ENCODE measurements at regions not wholly inside any gene's neighbourhood (a gene's known extent, or its start where the extent isn't known, plus 50 kb on each side); places are given as distances from the start of the nearest gene placed in this dataset.

DNA sequence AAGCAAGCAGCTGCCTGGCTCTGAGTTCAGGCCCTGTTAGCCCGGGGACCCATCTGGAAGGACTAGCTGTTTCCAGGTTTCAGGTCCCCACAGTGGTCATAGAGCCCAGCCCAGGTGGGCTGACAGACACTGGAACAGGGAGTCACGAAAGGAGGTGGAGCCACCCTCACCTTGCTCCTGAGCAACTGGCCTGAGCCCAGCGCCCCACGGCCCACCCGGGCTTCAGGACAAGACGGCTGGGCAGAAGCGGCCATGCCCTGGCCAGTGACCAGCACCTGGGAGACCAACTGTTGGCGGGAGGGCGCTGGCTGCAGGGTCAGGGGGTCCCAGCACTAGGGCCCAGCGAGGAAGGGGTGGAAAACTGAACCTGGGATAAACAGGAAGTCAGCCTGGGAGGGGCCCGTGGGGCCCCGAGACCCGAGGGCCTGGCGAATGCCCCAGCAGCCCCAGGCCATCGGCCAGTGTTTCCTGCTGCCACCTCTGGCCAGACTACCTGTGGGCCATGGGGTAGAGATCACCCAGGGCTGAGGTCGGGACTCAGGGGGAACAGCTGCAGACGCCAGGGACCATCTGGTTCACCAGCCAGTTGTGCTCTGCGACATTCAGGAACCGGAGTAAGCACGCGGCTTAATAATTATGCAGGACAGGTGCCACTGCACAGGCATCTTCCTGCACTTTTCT lies 282.1 kb upstream of the PPP2R2D start:
- Histone ChIP-seq H3K27me3 (ENCODE audit: control insufficient read depth, insufficient read depth, low read length, poor library complexity, severe bottlenecking) (no peaks in the 10 kb centered on the region), H3K27ac (ENCODE audit: insufficient read depth, low read depth, low read length, poor library complexity, severe bottlenecking) (no peak overlapping the region), H3K4me3 (ENCODE audit: insufficient read depth, low read depth, low read length) (no peak overlapping the region), H3K9me3 (ENCODE audit: control insufficient read depth, low read length) (no peaks in the 10 kb centered on the region), H3K36me3 (ENCODE audit: control insufficient read depth, insufficient read depth, low read length) (no peaks in the 10 kb centered on the region), H3K4me1 (ENCODE audit: control insufficient read depth, insufficient read depth, low read length) (peaks cover 6% of the 10 kb centered on the region)
- 92% methylated on average over 21 of the region's 21 CpGs for WGBS, 2 experiments

DNA sequence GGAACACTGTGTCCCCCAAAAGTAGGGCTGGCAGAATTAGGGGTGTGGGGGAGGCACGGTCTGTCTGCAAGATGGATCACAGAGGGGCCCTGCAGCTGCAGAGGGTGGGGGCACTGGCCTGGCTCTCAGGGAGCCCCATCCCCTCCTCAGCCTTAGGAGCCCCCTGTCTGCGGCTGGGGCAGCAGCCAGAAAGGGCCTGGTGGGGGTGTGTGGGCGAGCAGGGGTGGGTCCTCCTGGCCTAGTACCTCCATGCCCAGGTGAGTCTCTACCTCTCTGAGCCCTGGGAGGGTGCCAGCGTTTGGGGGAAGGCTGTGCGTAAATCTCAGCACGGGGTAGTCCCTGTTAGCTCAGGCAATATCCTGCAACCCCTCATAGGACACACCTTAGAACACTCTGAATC lies 280.5 kb upstream of the PPP2R2D start:
- H3K27me3 ChIP-seq (ENCODE audit: control insufficient read depth, insufficient read depth, low read length, poor library complexity, severe bottlenecking): no peaks in the 10 kb centered on the region
- H3K4me3 ChIP-seq (ENCODE audit: insufficient read depth, low read depth, low read length): no peak overlapping the region
- WGBS, 2 experiments: 94 to 95% methylated on average over 6 of the region's 6 CpGs
- no peak overlapping the region for H3K27ac ChIP-seq (ENCODE audit: insufficient read depth, low read depth, low read length, poor library complexity, severe bottlenecking)
- H3K9me3 ChIP-seq (ENCODE audit: control insufficient read depth, low read length): no peaks in the 10 kb centered on the region
- no peaks in the 10 kb centered on the region for H3K36me3 ChIP-seq (ENCODE audit: control insufficient read depth, insufficient read depth, low read length)
- peaks cover 6% of the 10 kb centered on the region for H3K4me1 ChIP-seq (ENCODE audit: control insufficient read depth, insufficient read depth, low read length)

DNA sequence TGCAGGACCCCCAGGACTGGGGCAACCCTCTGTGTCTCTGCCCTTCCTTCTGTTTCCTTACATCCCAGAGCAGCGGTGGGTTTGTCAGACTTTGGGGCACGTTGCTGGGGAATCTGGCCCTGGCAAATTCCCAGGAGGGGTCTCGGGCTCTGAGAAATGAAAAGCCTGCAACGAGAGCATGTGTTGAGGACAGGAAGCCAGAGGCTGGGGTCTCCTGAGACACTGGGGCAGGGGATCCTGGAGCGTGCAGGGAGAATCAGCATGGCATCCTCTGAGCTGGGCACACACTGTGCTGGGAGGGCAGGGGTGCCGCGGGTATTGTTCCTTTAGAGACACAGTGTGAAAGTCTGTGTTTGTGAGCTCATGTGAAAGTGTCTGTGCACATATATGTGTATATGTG lies 279.9 kb upstream of the PPP2R2D start:
- no peaks in the 10 kb centered on the region for H3K36me3 ChIP-seq (ENCODE audit: control insufficient read depth, insufficient read depth, low read length)
- no peaks in the 10 kb centered on the region for H3K27me3 ChIP-seq (ENCODE audit: control insufficient read depth, insufficient read depth, low read length, poor library complexity, severe bottlenecking)
- H3K9me3 ChIP-seq (ENCODE audit: control insufficient read depth, low read length): no peaks in the 10 kb centered on the region
- 91 to 92% methylated on average over 7 of the region's 7 CpGs for WGBS, 2 experiments
- no peak overlapping the region for H3K4me3 ChIP-seq (ENCODE audit: insufficient read depth, low read depth, low read length)
- peaks cover 6% of the 10 kb centered on the region for H3K4me1 ChIP-seq (ENCODE audit: control insufficient read depth, insufficient read depth, low read length)
- H3K27ac ChIP-seq (ENCODE audit: insufficient read depth, low read depth, low read length, poor library complexity, severe bottlenecking): no peak overlapping the region

DNA sequence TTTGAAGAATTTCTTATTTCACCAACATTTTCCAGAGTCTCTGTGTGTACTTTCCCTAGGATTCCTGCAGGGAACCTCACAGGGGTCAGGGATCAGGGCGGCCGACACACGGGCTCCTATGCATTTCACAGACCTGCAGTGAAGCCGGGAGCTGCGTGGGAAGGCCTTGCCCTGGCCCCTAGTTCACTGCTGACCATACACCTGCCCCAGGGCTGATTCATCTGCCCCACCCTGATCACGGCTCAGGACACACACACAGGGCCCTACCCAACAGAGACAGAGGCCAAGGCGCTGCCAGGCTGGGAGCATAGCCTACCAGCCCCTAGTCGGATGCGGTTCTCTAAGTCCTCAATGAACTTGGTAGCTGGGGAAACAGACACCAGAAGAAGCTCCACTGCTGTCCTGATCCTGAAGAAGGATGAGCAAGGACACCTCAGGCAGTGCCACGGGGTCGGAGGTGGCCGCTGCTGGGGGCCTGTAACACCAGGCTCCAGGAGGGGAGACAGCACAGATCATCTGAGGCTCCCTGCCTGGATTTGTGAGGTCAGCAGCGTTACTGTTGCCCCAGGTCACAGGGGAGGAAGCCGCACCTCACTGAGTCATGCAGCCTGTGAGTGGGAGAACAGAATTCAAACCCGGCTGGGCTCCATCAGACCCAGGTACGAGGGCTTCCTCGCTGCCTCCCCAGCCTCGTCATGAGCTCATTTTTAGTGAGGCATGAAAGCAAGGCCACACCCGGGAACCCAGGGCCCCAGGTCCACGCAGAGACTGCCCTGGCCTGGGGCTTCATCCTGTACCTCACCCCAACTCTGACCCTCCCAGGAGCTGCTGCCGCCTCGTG lies 278.8 kb upstream of the PPP2R2D start:
- 86 to 87% methylated on average over 22 of the region's 22 CpGs for WGBS, 2 experiments
- H3K27me3 ChIP-seq (ENCODE audit: control insufficient read depth, insufficient read depth, low read length, poor library complexity, severe bottlenecking): no peaks in the 10 kb centered on the region
- H3K27ac ChIP-seq (ENCODE audit: insufficient read depth, low read depth, low read length, poor library complexity, severe bottlenecking): no peak overlapping the region
- H3K36me3 ChIP-seq (ENCODE audit: control insufficient read depth, insufficient read depth, low read length): no peaks in the 10 kb centered on the region
- no peaks in the 10 kb centered on the region for H3K9me3 ChIP-seq (ENCODE audit: control insufficient read depth, low read length)
- no peak overlapping the region for H3K4me3 ChIP-seq (ENCODE audit: insufficient read depth, low read depth, low read length)
- peaks cover 6% of the 10 kb centered on the region for H3K4me1 ChIP-seq (ENCODE audit: control insufficient read depth, insufficient read depth, low read length)

DNA sequence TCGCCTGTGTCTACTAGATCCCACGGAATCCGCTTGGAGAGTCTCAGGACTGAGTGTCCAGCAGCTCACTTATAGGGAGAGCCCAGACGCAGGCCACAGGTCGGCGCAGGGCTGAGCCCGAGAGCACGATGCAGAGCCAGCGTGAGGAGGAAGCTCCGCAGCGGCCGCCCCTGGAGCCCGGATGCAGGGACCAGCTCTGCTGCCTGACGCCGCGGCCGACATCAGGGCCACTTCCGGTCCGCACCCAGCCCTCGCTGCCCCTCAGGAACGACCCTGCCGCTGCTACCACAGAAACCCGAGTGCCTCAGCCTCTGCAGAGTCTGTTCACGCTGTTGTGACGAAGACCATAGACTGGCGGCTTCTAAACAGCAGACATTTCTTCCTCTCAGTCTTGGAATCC lies 275.8 kb upstream of the PPP2R2D start:
- Histone ChIP-seq H3K27me3 (ENCODE audit: control insufficient read depth, insufficient read depth, low read length, poor library complexity, severe bottlenecking) (no peaks in the 10 kb centered on the region), H3K27ac (ENCODE audit: insufficient read depth, low read depth, low read length, poor library complexity, severe bottlenecking) (no peak overlapping the region), H3K9me3 (ENCODE audit: control insufficient read depth, low read length) (no peaks in the 10 kb centered on the region), H3K4me1 (ENCODE audit: control insufficient read depth, insufficient read depth, low read length) (no peaks in the 10 kb centered on the region), H3K4me3 (ENCODE audit: insufficient read depth, low read depth, low read length) (no peak overlapping the region), H3K36me3 (ENCODE audit: control insufficient read depth, insufficient read depth, low read length) (no peaks in the 10 kb centered on the region)
- 93% methylated on average over 26 of the region's 26 CpGs for WGBS, 2 experiments

DNA sequence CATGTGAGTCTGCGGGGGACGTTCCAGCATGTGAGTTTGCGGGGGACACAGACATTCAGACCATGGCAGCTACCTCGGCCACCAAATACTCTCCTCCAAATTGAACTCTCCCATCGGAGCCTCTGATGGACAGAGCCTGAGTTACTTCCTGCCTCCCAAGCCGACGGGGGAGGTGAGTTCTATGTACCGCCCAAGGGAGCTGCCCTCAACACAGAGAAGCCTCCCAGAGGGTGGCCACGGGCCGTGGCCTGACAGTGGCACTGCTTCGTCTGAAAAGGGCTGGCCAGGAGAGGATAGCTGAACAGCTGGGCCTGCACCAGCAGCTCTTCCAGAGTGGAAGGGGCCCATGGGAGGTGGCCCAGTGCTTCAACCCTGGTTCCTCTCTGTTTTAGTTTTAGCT lies 274.5 kb upstream of the PPP2R2D start:
- H3K4me3 ChIP-seq (ENCODE audit: insufficient read depth, low read depth, low read length): no peak overlapping the region
- no peaks in the 10 kb centered on the region for H3K9me3 ChIP-seq (ENCODE audit: control insufficient read depth, low read length)
- no peaks in the 10 kb centered on the region for H3K4me1 ChIP-seq (ENCODE audit: control insufficient read depth, insufficient read depth, low read length)
- no peak overlapping the region for H3K27ac ChIP-seq (ENCODE audit: insufficient read depth, low read depth, low read length, poor library complexity, severe bottlenecking)
- 92 to 95% methylated on average over 11 of the region's 11 CpGs for WGBS, 2 experiments
- no peaks in the 10 kb centered on the region for H3K27me3 ChIP-seq (ENCODE audit: control insufficient read depth, insufficient read depth, low read length, poor library complexity, severe bottlenecking)
- H3K36me3 ChIP-seq (ENCODE audit: control insufficient read depth, insufficient read depth, low read length): no peaks in the 10 kb centered on the region

- Histone ChIP-seq H3K9me3 (ENCODE audit: control insufficient read depth, low read length) (no peaks in the 10 kb centered on the region), H3K4me3 (ENCODE audit: insufficient read depth, low read depth, low read length) (no peak overlapping the region), H3K27me3 (ENCODE audit: control insufficient read depth, insufficient read depth, low read length, poor library complexity, severe bottlenecking) (no peaks in the 10 kb centered on the region), H3K4me1 (ENCODE audit: control insufficient read depth, insufficient read depth, low read length) (no peaks in the 10 kb centered on the region), H3K27ac (ENCODE audit: insufficient read depth, low read depth, low read length, poor library complexity, severe bottlenecking) (no peak overlapping the region), H3K36me3 (ENCODE audit: control insufficient read depth, insufficient read depth, low read length) (no peaks in the 10 kb centered on the region)
- WGBS, 2 experiments: 92 to 96% methylated on average over 4 of the region's 4 CpGs
Observed at GRCh38 chr10:131629026-131629770, 271.6 kb upstream of the PPP2R2D start.

GRCh38 chr10:131630772-131631258 lies 270.0 kb upstream of the PPP2R2D start:
- Histone ChIP-seq H3K27ac (ENCODE audit: insufficient read depth, low read depth, low read length, poor library complexity, severe bottlenecking) (no peak overlapping the region), H3K36me3 (ENCODE audit: control insufficient read depth, insufficient read depth, low read length) (no peaks in the 10 kb centered on the region), H3K27me3 (ENCODE audit: control insufficient read depth, insufficient read depth, low read length, poor library complexity, severe bottlenecking) (no peaks in the 10 kb centered on the region), H3K4me3 (ENCODE audit: insufficient read depth, low read depth, low read length) (no peak overlapping the region), H3K9me3 (ENCODE audit: control insufficient read depth, low read length) (no peaks in the 10 kb centered on the region), H3K4me1 (ENCODE audit: control insufficient read depth, insufficient read depth, low read length) (no peaks in the 10 kb centered on the region)
- WGBS, 2 experiments: 91 to 92% methylated on average over 7 of the region's 7 CpGs

GRCh38 chr10:131631619-131632018 lies 269.2 kb upstream of the PPP2R2D start:
- no peak overlapping the region for H3K27ac ChIP-seq (ENCODE audit: insufficient read depth, low read depth, low read length, poor library complexity, severe bottlenecking)

GRCh38 chr10:131635564-131636015 lies 265.2 kb upstream of the PPP2R2D start:
- no peaks in the 10 kb centered on the region for H3K4me1 ChIP-seq (ENCODE audit: control insufficient read depth, insufficient read depth, low read length)
- H3K4me3 ChIP-seq (ENCODE audit: insufficient read depth, low read depth, low read length): no peak overlapping the region
- no peaks in the 10 kb centered on the region for H3K36me3 ChIP-seq (ENCODE audit: control insufficient read depth, insufficient read depth, low read length)
- H3K9me3 ChIP-seq (ENCODE audit: control insufficient read depth, low read length): no peaks in the 10 kb centered on the region
- H3K27ac ChIP-seq (ENCODE audit: insufficient read depth, low read depth, low read length, poor library complexity, severe bottlenecking): no peak overlapping the region
- no peaks in the 10 kb centered on the region for H3K27me3 ChIP-seq (ENCODE audit: control insufficient read depth, insufficient read depth, low read length, poor library complexity, severe bottlenecking)
- WGBS, 2 experiments: 81 to 90% methylated on average over 3 of the region's 3 CpGs

More at GRCh38 chr10:131631619-131632018, 269.2 kb upstream of the PPP2R2D start:
- 92 to 93% methylated on average over 14 of the region's 14 CpGs for WGBS, 2 experiments
- H3K27me3 ChIP-seq (ENCODE audit: control insufficient read depth, insufficient read depth, low read length, poor library complexity, severe bottlenecking): no peaks in the 10 kb centered on the region
- no peak overlapping the region for H3K4me3 ChIP-seq (ENCODE audit: insufficient read depth, low read depth, low read length)
- no peaks in the 10 kb centered on the region for H3K4me1 ChIP-seq (ENCODE audit: control insufficient read depth, insufficient read depth, low read length)
- H3K9me3 ChIP-seq (ENCODE audit: control insufficient read depth, low read length): no peaks in the 10 kb centered on the region
- no peaks in the 10 kb centered on the region for H3K36me3 ChIP-seq (ENCODE audit: control insufficient read depth, insufficient read depth, low read length)
